ENCODE measurements at regions not wholly inside any gene's neighbourhood (a gene's known extent, or its start where the extent isn't known, plus 50 kb on each side); places are given as distances from the start of the nearest gene placed in this dataset.
A peak's percentile ranks its signal among the peaks of the same experiment; 100 is the strongest.
"Not testable (repeated sequence)": the region's sequence is repeated elsewhere in the genome, so short reads cannot be mapped to it uniquely, and the experiment has no call there.

GRCh38 chr1:65615859-65616258 is 176.8 kb upstream of the PDE4B start:
- Mint-ChIP-seq H3K27ac (ENCODE audit: low read depth) (no peak overlapping the region), H3K4me1 (no peaks in the 10 kb centered on the region), H3K4me3 (no peak overlapping the region), H3K27me3 (no peaks in the 10 kb centered on the region), H3K9me3 (no peaks in the 10 kb centered on the region), H3K36me3 (ENCODE audit: insufficient read depth) (peaks cover 2% of the 10 kb centered on the region)
- no peak for ATAC-seq (replicated peaks; ENCODE audit: extremely low read depth, poor library complexity, severe bottlenecking)
- DNase-seq (ENCODE audit: low spot score in 2 of 2): no peak

- H3K4me1 Mint-ChIP-seq; H3K27ac Mint-ChIP-seq (ENCODE audit: low read depth); ATAC-seq (replicated peaks; ENCODE audit: extremely low read depth, poor library complexity, severe bottlenecking); H3K9me3 Mint-ChIP-seq; H3K4me3 Mint-ChIP-seq; H3K27me3 Mint-ChIP-seq; H3K36me3 Mint-ChIP-seq (ENCODE audit: insufficient read depth); DNase-seq (ENCODE audit: low spot score in 2 of 2): not testable (repeated sequence)
Observed at GRCh38 chr1:65621721-65622120, 171.0 kb upstream of the PDE4B start.

- Mint-ChIP-seq H3K36me3 (ENCODE audit: insufficient read depth) (no peaks in the 10 kb centered on the region), H3K27ac (ENCODE audit: low read depth) (no peak overlapping the region), H3K4me1 (no peaks in the 10 kb centered on the region), H3K9me3 (no peaks in the 10 kb centered on the region), H3K4me3 (no peak overlapping the region), H3K27me3 (no peaks in the 10 kb centered on the region)
- ATAC-seq (replicated peaks; ENCODE audit: extremely low read depth, poor library complexity, severe bottlenecking): no peak
- no peak for DNase-seq (ENCODE audit: low spot score in 2 of 2)
Observed at GRCh38 chr1:65623895-65624294, 168.8 kb upstream of the PDE4B start.

GRCh38 chr1:65625528-65625927 is 167.2 kb upstream of the PDE4B start:
- Mint-ChIP-seq H3K27me3 (no peaks in the 10 kb centered on the region), H3K27ac (ENCODE audit: low read depth) (no peak overlapping the region), H3K36me3 (ENCODE audit: insufficient read depth) (no peaks in the 10 kb centered on the region), H3K9me3 (no peaks in the 10 kb centered on the region), H3K4me3 (no peak overlapping the region), H3K4me1 (no peaks in the 10 kb centered on the region)
- ATAC-seq (replicated peaks; ENCODE audit: extremely low read depth, poor library complexity, severe bottlenecking) (no peak), DNase-seq (ENCODE audit: low spot score in 2 of 2) (no peak)

DNA sequence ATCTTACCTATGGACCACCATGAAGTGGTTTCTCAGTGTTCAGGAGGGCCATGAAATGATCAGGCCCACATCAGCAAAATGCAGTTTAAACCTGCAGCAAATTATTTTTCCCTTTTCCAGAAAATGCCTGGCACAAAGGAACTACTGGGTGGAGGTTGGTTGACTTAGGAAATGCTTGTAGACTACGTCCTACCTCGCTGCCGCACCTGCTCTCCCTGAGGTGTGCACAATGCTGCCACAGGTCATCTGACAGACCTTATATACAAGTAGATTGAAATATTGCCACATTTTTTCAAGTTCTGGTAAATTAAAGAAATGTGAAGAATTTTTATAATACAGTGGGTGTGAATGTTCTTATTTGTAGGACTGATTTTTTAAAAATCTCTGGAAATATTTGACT is 166.7 kb upstream of the PDE4B start:
- ATAC-seq (replicated peaks; ENCODE audit: extremely low read depth, poor library complexity, severe bottlenecking) (no peak), DNase-seq (ENCODE audit: low spot score in 2 of 2) (no peak)
- no peak overlapping the region for H3K27ac Mint-ChIP-seq (ENCODE audit: low read depth)
- H3K4me1 Mint-ChIP-seq: no peaks in the 10 kb centered on the region
- H3K27me3 Mint-ChIP-seq: no peaks in the 10 kb centered on the region
- no peak overlapping the region for H3K4me3 Mint-ChIP-seq
- no peaks in the 10 kb centered on the region for H3K9me3 Mint-ChIP-seq
- no peaks in the 10 kb centered on the region for H3K36me3 Mint-ChIP-seq (ENCODE audit: insufficient read depth)

DNA sequence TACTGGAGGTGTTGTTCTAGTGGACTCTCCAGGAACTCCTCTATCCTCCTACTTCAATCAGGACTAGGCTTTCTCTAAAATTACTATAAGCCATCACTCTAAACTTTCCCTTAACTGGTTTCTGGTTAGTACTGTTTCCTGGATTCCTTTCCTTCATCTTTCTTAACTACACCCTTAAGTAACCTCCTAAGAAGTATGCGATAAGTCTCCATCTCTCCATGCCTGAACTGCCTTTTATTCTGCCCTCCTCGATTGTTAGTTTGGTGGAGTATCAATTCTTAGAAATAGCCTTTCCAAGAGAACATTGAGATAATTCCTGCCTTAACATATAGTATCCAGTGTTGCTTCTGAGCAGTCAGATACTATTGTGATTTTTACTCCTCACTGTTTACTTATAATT is 162.9 kb upstream of the PDE4B start:
- no peak for DNase-seq (ENCODE audit: low spot score in 2 of 2)
- no peak overlapping the region for H3K27ac Mint-ChIP-seq (ENCODE audit: low read depth)
- no peak overlapping the region for H3K4me3 Mint-ChIP-seq
- no peaks in the 10 kb centered on the region for H3K4me1 Mint-ChIP-seq
- H3K36me3 Mint-ChIP-seq (ENCODE audit: insufficient read depth): no peaks in the 10 kb centered on the region
- H3K9me3 Mint-ChIP-seq: no peaks in the 10 kb centered on the region
- H3K27me3 Mint-ChIP-seq: no peaks in the 10 kb centered on the region
- ATAC-seq (replicated peaks; ENCODE audit: extremely low read depth, poor library complexity, severe bottlenecking): no peak

DNA sequence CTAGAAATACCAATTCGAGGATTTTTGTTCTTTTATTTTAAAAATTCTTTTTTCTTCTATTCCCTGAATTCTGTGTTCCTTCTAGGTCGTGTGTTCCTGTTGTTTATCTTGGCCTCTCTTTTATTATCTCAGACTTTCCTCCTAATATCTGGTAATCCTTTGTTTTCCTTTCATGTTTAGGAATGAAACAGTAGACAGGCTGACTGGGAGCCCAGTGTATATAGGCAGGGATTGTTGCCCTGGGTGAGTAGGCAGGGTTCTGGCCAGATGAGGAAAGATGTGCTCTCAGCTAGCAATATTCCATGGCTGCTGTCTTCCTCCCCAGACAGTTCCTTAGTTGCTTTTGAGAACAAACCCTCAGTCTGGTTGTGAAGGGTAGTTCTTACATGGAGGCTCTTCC is 161.8 kb upstream of the PDE4B start:
- no peak overlapping the region for H3K4me3 Mint-ChIP-seq
- DNase-seq (ENCODE audit: low spot score in 2 of 2) (no peak), ATAC-seq (replicated peaks; ENCODE audit: extremely low read depth, poor library complexity, severe bottlenecking) (no peak)
- no peaks in the 10 kb centered on the region for H3K9me3 Mint-ChIP-seq
- H3K27ac Mint-ChIP-seq (ENCODE audit: low read depth): no peak overlapping the region
- H3K27me3 Mint-ChIP-seq: no peaks in the 10 kb centered on the region
- no peaks in the 10 kb centered on the region for H3K36me3 Mint-ChIP-seq (ENCODE audit: insufficient read depth)
- H3K4me1 Mint-ChIP-seq: no peaks in the 10 kb centered on the region

DNA sequence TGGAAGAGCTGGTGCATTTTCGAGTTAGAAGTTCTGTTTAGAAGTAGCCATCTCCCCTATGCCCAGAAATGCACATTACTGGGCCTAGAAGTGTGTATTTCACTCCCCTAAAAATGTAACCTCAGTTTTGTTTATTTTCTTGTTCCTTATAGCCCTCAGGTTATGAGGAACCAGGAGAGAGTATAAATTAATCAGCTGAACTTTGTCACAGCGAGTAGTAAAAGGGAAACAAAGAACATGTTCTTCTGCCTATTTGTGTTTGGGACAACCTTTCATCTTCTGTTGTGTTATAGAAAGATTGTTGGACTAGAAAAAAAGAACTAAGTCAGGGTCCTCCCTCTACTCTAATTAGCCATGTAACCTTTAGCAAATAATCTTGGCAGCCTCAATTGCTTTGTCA is 160.5 kb upstream of the PDE4B start:
- no peak for DNase-seq (ENCODE audit: low spot score in 2 of 2)
- H3K27ac Mint-ChIP-seq (ENCODE audit: low read depth): peak overlapping the region; percentile 5
- H3K9me3 Mint-ChIP-seq: no peaks in the 10 kb centered on the region
- no peaks in the 10 kb centered on the region for H3K27me3 Mint-ChIP-seq
- ATAC-seq (replicated peaks; ENCODE audit: extremely low read depth, poor library complexity, severe bottlenecking): no peak
- no peaks in the 10 kb centered on the region for H3K4me1 Mint-ChIP-seq
- no peaks in the 10 kb centered on the region for H3K36me3 Mint-ChIP-seq (ENCODE audit: insufficient read depth)
- no peak overlapping the region for H3K4me3 Mint-ChIP-seq

- ATAC-seq (replicated peaks; ENCODE audit: extremely low read depth, poor library complexity, severe bottlenecking) (no peak), DNase-seq (ENCODE audit: low spot score in 2 of 2) (no peak)
- Mint-ChIP-seq H3K4me3 (no peak overlapping the region), H3K27ac (ENCODE audit: low read depth) (no peak overlapping the region), H3K4me1 (no peaks in the 10 kb centered on the region), H3K9me3 (no peaks in the 10 kb centered on the region), H3K36me3 (ENCODE audit: insufficient read depth) (peaks cover 5% of the 10 kb centered on the region), H3K27me3 (peaks cover 24% of the 10 kb centered on the region)
Observed at GRCh38 chr1:65640046-65640445, 152.6 kb upstream of the PDE4B start.

- DNase-seq (ENCODE audit: low spot score in 2 of 2); H3K36me3 Mint-ChIP-seq (ENCODE audit: insufficient read depth): not testable (repeated sequence)
Observed at GRCh38 chr1:65649185-65649584, 143.5 kb upstream of the PDE4B start.

GRCh38 chr1:65650682-65651081 is 142.0 kb upstream of the PDE4B start:
- H3K36me3 Mint-ChIP-seq (ENCODE audit: insufficient read depth): no peaks in the 10 kb centered on the region
- DNase-seq (ENCODE audit: low spot score in 2 of 2) (no peak), ATAC-seq (replicated peaks; ENCODE audit: extremely low read depth, poor library complexity, severe bottlenecking) (no peak)
- H3K27ac Mint-ChIP-seq (ENCODE audit: low read depth): no peak overlapping the region
- H3K27me3 Mint-ChIP-seq: peaks cover 55% of the 10 kb centered on the region
- H3K4me3 Mint-ChIP-seq: no peak overlapping the region
- H3K9me3 Mint-ChIP-seq: peaks cover 13% of the 10 kb centered on the region
- H3K4me1 Mint-ChIP-seq: no peaks in the 10 kb centered on the region

More at GRCh38 chr1:65649185-65649584, 143.5 kb upstream of the PDE4B start:
- H3K27me3 Mint-ChIP-seq: peaks cover 55% of the 10 kb centered on the region
- not testable (repeated sequence) for H3K4me1 Mint-ChIP-seq; ATAC-seq (replicated peaks; ENCODE audit: extremely low read depth, poor library complexity, severe bottlenecking); H3K4me3 Mint-ChIP-seq; H3K27ac Mint-ChIP-seq (ENCODE audit: low read depth)
- peaks cover 13% of the 10 kb centered on the region for H3K9me3 Mint-ChIP-seq

- H3K36me3 Mint-ChIP-seq (ENCODE audit: insufficient read depth); H3K27ac Mint-ChIP-seq (ENCODE audit: low read depth); H3K4me1 Mint-ChIP-seq; H3K4me3 Mint-ChIP-seq; H3K9me3 Mint-ChIP-seq; ATAC-seq (replicated peaks; ENCODE audit: extremely low read depth, poor library complexity, severe bottlenecking); DNase-seq (ENCODE audit: low spot score in 2 of 2): not testable (repeated sequence)
- peaks cover 40% of the 10 kb centered on the region for H3K27me3 Mint-ChIP-seq
Observed at GRCh38 chr1:65654526-65654925, 138.2 kb upstream of the PDE4B start.

GRCh38 chr1:65657609-65658008 is 135.1 kb upstream of the PDE4B start:
- H3K27ac Mint-ChIP-seq (ENCODE audit: low read depth); H3K4me1 Mint-ChIP-seq; ATAC-seq (replicated peaks; ENCODE audit: extremely low read depth, poor library complexity, severe bottlenecking); DNase-seq (ENCODE audit: low spot score in 2 of 2); H3K4me3 Mint-ChIP-seq; H3K36me3 Mint-ChIP-seq (ENCODE audit: insufficient read depth): not testable (repeated sequence)
- Mint-ChIP-seq H3K27me3 (peaks cover 37% of the 10 kb centered on the region), H3K9me3 (peaks cover 12% of the 10 kb centered on the region)

GRCh38 chr1:65658122-65658521 is 134.6 kb upstream of the PDE4B start:
- Mint-ChIP-seq H3K9me3 (peaks cover 7% of the 10 kb centered on the region), H3K36me3 (ENCODE audit: insufficient read depth) (no peaks in the 10 kb centered on the region), H3K4me3 (no peak overlapping the region), H3K27ac (ENCODE audit: low read depth) (no peak overlapping the region), H3K27me3 (peaks cover 32% of the 10 kb centered on the region), H3K4me1 (no peaks in the 10 kb centered on the region)
- ATAC-seq (replicated peaks; ENCODE audit: extremely low read depth, poor library complexity, severe bottlenecking): no peak
- no peak for DNase-seq (ENCODE audit: low spot score in 2 of 2)
